ENCODE measurements at regions not wholly inside any gene's neighbourhood (a gene's known extent, or its start where the extent isn't known, plus 50 kb on each side); places are given as distances from the start of the nearest gene placed in this dataset.

DNA sequence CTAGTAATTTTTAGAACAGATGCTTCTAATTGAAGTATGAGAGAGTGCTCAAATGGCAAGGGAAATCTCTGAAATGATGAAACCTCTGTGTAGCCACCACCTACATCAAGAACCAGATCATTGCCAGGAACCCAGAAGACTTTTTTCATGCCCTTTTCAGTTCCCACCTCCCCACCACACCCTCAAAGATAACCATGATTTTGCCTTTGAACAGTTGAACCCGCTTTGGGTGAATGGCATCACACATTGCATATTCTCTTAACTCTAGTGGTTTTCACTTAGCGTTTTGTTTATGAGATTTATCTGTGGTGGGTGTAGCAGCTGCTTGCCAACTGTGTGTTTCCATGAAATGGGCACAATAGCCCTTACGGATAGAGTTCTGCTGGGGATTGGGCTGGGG is 142.9 kb upstream of the HDAC4 start:
- TF ChIP-seq, protein P1, sequence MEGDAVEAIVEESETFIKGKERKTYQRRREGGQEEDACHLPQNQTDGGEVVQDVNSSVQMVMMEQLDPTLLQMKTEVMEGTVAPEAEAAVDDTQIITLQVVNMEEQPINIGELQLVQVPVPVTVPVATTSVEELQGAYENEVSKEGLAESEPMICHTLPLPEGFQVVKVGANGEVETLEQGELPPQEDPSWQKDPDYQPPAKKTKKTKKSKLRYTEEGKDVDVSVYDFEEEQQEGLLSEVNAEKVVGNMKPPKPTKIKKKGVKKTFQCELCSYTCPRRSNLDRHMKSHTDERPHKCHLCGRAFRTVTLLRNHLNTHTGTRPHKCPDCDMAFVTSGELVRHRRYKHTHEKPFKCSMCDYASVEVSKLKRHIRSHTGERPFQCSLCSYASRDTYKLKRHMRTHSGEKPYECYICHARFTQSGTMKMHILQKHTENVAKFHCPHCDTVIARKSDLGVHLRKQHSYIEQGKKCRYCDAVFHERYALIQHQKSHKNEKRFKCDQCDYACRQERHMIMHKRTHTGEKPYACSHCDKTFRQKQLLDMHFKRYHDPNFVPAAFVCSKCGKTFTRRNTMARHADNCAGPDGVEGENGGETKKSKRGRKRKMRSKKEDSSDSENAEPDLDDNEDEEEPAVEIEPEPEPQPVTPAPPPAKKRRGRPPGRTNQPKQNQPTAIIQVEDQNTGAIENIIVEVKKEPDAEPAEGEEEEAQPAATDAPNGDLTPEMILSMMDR (IDR thresholded peaks at IDR 0.05; ENCODE audit: low read depth, low read length) = no peak

DNA sequence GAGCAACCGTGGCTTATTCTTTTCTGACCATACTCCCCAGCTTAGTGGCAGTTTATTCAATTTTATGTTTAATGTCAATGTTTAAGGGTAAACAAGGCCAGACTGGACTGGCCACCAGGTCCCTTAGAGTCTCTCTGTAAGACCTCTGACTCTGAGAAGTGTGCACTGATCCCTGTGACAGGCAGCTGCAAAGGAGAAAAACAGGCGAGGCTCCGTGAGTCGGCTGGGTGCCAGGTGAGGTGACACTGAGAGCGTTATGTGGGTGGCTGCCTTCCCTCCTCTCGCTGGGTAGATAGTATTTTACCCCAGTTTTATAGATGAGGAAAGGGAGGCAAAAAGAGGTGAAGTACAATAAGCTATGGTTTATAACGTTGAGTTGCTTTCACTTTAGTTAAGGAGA is 139.4 kb upstream of the HDAC4 start:
- no peak for DNase-seq (ENCODE audit: extremely low read depth, low read depth)
- TF ChIP-seq, protein P1 (IDR thresholded peaks at IDR 0.05; ENCODE audit: low read depth, low read length) = no peak

More for the DNA sequence above, 142.9 kb upstream of the HDAC4 start:
- DNase-seq (ENCODE audit: extremely low read depth, low read depth) = no peak

DNA sequence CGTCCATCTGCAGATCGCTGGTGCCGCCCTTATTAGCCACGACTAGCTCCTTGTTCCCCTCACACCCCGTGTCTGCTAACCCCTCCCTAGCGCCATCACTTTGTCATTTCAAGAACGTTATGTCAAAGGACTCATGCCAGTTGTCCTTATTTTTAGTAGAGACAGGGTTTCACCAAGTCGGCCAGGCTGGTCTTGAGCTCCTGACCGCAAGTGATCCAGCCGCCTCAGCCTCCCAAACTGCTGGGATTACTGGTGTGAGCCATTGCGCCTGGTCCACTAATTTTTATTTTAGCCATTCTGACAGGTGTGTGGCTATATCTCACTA is 138.9 kb upstream of the HDAC4 start:
- TF ChIP-seq, protein P1 (IDR thresholded peaks at IDR 0.05; ENCODE audit: low read depth, low read length) = no peak
- DNase-seq (ENCODE audit: extremely low read depth, low read depth) = no peak

DNA sequence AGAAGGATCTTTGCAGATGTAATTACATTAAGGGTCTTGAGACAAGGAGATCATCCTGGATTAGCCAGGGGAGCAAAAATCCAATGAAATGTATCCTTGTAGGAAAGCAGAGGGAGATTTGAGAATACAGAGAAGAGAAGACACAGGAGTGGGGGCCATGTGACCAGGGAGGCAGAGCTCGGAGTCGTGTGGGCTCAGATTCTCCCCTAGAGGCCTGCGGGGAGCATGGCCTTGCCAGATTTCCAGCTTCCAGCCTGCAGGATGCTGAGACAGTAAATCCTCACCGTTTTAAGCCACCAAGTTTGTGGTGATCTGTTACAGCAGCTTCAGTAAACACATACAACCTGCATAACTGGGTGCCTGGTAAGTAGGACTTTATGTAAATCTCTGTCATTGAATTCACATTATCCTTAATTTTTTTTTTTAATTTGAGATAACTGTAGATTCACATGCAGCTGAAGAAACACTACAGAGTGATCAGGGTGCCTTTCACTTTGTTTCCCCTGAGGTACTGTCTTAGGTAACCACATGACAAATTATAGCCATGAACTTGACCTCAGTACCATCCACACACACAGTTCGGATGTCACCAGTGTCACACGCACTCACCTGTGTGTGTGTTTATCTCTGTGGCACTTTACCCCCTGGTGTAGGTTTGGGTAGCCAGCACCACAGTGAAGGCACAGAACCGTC is 138.4 kb upstream of the HDAC4 start:
- DNase-seq (ENCODE audit: extremely low read depth, low read depth) = no peak
- TF ChIP-seq, protein P1 (IDR thresholded peaks at IDR 0.05; ENCODE audit: low read depth, low read length) = no peak

DNA sequence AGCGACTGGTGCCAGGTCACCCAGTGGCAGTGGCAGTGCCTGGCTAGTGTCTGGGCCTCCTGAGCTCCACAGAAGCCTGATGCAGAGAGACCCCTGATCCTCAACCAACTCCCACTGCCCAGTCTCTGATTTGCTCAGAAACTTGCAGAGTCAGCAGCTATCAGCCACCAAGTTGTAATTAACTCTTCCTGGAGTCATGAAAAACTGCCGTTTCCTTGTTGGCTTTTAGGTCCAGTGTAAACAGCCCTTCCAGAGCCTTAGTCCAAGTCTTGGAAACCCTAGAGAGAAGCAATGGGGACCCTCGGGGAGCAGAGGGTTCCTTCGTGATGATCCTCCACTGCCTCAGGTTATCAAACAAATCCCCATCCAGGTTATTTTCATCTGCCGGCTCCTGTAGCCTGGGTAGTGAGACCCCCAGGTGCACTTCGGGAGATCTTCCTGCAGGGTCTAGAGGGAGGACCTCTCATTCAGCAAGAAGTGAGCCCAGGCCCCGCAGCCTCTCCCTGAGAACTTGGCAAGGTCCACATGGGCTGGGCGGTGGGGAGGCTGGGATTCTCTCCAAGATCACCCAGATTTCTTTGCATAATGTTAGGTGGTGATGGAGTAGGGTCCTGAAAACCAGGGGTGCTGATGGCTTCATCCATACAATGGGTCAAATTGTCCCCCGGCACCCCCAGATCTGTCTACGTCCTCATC is 137.7 kb upstream of the HDAC4 start:
- DNase-seq (ENCODE audit: extremely low read depth, low read depth) = no peak
- TF ChIP-seq, protein P1 (IDR thresholded peaks at IDR 0.05; ENCODE audit: low read depth, low read length) = no peak

DNA sequence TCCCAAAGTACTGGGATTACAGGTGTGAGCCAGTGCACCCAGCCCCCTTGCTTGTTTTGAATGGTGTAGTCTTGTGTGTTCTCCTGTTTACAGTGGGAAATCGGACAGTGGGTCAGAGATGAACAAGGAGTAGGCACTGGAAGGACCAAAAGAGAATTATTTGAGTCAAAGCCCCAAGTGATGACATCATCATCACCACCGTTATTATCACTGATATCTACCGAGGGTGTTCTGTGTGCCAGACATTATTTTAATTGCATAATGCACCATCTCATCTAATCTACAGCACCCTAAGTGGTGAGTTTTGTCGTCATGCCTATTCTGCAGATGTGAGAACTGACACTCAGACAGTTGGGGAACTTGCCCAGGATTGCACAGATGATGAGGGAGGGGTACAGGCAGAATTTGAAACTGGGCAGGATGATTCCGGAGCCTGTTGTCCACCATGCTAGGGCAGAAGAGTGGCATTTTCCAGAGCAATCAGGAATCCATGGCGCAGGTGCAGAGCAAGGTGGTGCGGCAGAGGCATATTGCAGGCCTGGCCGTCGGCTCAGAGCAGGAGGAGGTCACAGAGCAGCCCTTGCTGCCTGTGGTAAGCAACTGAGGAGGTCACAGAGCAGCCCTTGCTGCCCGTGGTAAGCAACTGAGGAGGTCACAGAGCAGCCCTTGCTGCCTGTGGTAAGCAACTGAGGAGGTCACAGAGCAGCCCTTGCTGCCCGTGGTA is 137.0 kb upstream of the HDAC4 start:
- TF ChIP-seq, protein P1 (IDR thresholded peaks at IDR 0.05; ENCODE audit: low read depth, low read length) = no peak
- no peak for DNase-seq (ENCODE audit: extremely low read depth, low read depth)

DNA sequence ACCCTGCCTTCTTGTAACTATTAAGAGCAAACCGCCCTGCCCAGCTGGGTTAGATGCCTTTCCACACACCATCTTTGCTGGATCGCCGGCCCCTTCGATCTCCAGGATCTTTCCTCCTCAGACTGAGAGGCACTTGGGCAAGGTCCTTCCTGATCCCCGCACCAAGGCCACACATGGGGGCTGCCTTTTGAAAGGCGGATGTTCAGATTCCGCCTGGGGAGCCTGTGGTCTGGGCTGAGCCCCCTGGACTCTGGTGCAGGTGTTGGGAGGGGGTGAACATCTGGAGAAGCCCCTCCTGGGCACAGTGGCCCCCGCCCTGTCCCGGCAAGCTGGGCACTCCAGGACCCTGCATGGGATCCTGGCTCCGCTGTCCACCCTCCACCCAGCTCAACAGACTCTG is 135.4 kb upstream of the HDAC4 start:
- TF ChIP-seq, protein P1 (IDR thresholded peaks at IDR 0.05; ENCODE audit: low read depth, low read length) = no peak
- DNase-seq (ENCODE audit: extremely low read depth, low read depth) = no peak
